ENCODE measurements at regions not wholly inside any gene's neighbourhood (a gene's known extent, or its start where the extent isn't known, plus 50 kb on each side); places are given as distances from the start of the nearest gene placed in this dataset.
"Not testable (repeated sequence)": the region's sequence is repeated elsewhere in the genome, so short reads cannot be mapped to it uniquely, and the experiment has no call there.

DNA sequence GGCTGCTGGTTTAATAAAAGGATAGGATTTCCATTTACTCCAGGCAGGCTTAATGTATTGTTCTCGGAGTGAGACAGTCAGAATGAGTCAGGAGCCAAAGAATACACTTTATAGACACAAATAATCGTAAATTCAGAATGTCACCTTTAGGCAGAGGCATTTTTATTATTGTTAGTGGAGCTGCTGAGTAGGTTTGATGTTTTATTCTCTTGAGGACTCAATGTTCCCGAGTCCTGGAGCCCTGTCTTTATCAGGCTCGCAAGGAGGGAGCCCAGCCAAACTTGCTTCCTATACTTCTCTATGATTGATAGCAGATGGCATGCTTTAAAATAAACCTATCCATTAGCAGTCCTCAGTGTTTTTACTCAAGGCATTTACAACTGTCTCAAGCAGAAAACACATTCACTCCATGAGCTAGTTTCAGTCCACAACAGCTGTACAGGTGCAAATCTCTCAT is 492.3 kb upstream of the ZEB2 start:
- no peak for DNase-seq

DNA sequence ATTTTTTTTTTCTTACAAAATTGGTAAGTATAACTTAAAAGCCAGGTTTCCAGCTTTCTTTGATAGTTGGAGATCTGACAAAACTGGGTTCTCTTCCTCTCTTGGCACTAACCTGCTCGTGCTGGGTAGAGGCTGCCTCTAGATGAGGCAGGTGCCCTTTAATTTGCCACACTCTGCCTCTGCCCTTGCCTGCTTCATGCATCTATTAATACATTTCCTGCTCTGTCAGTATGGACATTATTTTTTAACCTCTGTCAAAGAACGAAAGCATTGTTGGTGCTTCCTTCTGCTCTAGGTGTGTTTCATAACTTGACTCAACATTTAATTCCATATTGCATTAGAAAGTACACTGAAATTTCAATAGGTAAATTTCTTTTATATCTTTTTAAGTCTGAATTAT is 490.7 kb upstream of the ZEB2 start:
- DNase-seq, result no peak

- no peak for DNase-seq
Measured at GRCh38 chr2:145007960-145008263, 488.0 kb upstream of the ZEB2 start.

DNA sequence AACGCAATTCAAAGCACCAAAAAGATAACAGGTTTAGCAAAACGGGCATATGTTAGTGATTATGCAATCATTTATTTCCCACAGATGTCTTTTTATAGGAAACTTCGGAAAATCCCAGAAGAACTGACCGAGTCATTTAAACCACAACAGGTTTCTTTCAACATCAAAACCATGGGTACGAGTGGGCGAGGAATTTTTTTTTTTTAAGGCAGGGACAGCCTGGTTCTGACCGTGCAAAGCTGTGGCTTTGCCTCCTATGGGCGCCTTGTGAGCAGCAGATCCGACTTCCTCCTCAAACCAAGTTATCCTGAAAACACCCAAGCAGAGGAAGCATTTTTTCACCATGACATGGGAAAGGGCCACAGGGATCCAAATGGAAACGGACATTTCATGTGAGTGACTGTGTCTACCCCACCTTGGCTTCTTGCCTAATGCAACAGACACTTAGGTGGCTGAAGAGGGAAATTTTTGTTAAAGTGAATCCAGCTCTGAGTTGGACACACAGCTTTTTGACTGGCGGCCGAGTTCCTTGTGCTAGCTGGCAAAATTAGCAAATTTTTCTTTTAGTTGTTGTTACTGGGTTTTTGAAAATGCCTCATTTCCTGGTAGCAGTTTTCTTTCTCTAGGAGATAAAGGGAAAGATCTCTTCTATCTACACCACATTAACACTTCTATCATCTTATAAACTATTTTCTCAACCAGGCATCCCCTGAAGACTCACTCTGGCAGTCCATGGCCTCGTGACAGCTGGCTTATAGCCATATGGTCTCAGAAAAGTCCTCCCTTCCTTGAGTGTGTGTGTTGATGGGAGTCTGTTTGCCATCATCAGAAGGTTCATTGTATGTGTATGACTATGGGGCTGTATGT is 487.4 kb upstream of the ZEB2 start:
- peak; percentile 59 for DNase-seq

DNA sequence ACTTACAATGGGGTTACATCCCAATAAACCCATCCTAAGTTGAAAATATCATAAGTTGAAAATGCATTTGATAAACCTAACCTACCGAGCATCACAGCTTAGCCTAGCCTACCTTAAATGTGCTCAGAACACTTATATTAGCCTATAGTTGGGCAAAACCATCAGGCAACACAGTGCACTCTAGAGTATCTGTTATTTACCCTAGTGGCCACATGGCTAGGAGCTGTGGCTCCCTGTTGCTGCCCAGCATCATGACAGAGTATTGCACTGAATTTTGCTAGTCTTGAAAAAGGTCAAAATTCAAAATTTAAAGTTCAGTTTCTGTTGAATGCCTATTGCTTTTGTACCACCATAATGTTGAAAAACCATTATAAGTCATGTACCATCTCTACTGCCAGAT is 482.7 kb upstream of the ZEB2 start:
- no peak for DNase-seq

DNA sequence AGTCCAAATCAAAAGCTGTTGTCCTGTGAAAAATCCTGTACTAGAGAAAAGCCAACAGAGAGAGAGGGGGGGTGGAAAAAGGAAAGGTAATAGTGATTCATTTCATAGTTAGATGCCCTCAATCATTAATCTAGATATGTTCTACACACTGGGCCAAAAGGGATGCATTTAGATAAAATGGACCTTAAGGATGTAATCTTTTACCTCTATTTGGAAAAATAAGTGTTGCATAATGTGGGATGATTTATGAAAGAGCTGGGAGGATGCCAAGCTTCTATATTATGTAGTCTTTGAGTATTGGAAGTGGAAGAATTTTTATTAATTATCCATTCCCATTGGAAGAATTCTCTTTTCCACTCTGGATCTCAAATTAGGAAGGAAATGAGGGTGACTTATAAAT is 480.5 kb upstream of the ZEB2 start:
- DNase-seq, result no peak

- no peak for DNase-seq
Measured at GRCh38 chr2:144999936-145000335, 480.0 kb upstream of the ZEB2 start.

- DNase-seq, result no peak
Measured at GRCh38 chr2:144999071-144999875, 479.4 kb upstream of the ZEB2 start.

GRCh38 chr2:144998435-144998834 is 478.5 kb upstream of the ZEB2 start:
- DNase-seq, result no peak

- no peak for DNase-seq
Measured at GRCh38 chr2:144996225-144996795, 476.4 kb upstream of the ZEB2 start.

DNA sequence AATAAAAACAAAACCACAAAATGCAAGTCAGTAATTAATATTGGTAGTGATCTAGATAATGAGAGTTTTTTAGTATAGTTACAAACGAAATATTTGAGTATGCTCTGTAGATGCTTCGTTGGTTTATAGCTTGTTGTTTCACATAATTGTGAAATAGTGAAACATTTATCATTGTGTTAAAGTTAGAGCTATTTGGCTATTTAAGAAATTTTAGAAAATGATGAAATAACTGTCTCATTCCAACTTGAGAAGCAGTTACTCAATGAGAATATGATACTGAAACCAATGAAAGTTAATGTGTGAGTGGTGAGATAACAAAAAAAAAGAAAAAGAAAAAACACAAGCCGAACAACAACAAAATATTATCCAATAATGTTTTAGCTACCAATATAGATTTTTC is 475.6 kb upstream of the ZEB2 start:
- no peak for DNase-seq

DNA sequence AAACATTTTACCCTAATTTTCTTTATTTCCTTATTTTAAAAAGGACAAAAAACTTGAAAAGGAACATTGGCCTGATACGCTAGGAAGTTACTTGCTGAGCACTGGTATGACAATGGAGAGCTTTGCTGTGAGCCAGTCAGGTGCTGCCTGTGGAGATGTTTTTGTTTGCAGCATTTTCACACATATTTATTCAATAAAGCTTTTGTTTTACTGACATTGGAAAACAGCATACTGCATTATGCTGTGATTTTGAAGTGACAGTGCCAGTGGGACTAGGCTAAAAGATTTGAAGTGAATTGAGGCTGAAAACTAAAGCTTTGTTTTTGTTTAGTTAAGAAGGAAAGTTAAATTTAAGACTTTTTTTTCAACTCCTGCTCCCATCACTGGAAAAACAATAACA is 470.7 kb upstream of the ZEB2 start:
- DNase-seq, result no peak

GRCh38 chr2:144989579-144990270 is 469.8 kb upstream of the ZEB2 start:
- no peak for DNase-seq

DNA sequence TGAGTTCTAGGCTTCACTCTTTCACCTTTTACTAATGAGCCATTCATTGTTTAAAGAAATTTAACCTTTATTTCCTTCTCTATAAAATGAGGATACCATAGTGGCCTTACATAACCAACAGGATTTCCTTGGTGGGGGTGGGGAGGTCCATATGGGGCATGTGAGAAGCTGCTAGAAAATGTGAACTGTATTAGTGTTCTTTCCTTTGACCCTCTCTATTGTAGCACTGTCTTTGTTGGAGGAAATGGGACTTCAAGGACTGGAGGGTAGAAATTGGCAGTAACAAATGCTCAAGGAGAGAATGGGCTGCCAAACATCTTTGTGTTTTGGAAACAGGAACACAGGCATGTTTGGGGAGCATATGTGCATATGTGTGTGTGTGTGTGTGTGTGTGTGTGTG is 468.7 kb upstream of the ZEB2 start:
- no peak for DNase-seq

DNA sequence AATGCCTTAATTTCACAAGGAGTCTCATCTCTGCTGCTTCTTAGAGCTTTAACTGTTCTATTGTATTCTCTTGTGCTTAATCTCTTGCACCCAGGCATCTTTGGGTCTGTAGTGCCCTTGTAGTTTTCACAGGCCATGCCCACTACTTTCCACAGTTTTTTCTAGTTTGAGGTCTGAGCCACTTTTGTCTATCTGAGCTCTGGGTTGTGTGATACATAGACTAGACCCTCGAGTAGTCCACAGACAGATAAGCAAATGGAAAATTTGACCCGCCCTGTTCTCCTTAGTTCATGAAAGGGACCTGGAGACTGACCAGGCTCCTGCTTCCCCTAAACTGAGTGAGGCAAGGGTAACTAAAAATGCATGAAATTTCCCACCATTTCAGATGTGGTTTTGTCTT is 466.8 kb upstream of the ZEB2 start:
- no peak for DNase-seq

DNA sequence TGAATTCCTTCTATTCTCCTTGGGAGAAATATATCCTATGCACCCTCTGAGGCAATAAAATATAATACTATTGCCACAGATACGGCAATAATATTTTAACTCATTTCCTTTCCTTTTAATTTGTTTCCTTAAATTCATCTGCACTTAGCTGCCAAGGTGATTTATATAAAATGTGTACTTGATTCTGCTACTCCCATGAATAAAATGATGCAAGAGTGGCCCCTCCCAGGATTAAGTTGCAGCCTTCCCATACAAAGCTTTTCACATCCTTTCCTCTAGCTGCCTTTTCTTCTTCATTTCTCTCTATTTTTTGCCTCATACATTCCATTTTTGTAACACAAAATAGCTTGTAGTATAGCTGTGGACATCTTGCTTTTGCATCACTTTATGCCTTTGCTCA is 464.1 kb upstream of the ZEB2 start:
- DNase-seq, result no peak

DNA sequence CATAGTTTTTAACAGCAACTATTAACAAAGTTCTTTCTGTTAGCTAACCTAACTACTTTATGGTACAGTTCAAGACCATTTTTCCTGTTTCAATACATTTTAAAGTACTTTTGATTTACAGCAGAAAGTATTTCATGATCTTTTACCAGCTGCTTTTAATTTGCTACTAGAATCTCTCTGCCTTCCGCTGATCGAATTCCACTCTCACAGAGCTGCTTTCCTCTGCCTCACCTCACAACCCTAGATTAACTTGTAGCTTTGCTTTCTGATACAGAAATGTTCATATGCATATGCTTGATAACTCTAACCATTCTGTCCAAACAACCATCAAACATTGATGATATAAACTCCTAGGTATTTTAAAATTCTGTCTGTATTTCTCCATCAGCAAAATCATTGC is 463.2 kb upstream of the ZEB2 start:
- no peak for DNase-seq

DNA sequence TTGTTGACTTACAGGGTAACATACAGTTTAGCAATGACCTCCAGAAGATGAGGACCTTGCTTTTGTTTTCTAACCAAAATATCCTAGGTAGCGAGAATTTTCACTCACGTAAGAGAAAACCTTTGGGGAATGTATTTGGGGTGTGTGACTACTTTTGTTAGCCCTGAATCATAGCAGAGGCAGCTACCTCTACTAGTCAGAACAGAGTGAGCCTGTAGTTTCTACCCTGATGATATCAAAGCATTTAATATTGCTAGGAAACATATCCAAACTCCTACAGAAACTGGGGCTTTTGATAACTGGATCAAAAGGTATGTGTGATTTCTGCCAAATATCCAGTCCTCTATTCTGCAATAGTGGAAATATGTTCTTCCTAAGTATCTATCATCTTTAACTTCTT is 462.6 kb upstream of the ZEB2 start:
- DNase-seq, result no peak

GRCh38 chr2:144975881-144976280 is 456.0 kb upstream of the ZEB2 start:
- no peak for DNase-seq

DNA sequence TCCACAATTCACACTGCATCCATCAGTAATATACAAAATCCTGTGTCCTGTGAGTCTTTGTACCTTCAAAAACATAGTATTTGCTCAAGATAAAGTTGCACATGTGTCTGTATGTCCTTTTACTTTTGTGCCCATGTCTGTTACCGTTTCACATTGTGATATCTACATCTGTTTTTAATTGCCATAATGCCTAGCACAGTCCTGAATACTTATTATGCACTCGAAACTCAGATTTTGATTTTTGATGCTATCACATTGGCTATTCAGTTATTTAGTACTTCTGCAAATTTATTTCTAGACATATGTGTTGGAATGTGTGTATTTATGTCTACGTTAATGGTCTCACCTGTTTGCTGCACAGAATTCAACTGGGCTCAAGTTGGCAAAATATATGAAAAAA is 452.8 kb upstream of the ZEB2 start:
- DNase-seq, result no peak

- DNase-seq, result no peak
Measured at GRCh38 chr2:144971786-144972335, 451.9 kb upstream of the ZEB2 start.

DNA sequence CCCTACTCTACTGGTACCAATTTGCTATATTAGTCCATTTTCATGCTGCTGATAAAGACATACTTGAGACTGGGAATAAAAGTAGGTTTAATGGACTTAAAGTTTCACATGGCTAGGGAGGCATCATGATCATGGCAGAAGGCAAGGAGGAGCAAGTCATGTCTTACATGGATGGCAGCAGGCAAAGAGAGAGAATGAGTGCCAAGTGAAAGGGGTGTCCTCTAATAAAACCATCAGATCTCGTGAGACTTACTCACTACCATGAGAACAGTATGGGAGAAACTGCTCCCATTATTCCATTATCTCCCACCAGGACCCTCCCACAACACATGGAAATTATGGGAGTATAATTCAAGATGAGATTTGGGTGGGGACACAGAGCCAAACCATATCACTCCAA is 450.5 kb upstream of the ZEB2 start:
- DNase-seq, result not testable (repeated sequence)

DNA sequence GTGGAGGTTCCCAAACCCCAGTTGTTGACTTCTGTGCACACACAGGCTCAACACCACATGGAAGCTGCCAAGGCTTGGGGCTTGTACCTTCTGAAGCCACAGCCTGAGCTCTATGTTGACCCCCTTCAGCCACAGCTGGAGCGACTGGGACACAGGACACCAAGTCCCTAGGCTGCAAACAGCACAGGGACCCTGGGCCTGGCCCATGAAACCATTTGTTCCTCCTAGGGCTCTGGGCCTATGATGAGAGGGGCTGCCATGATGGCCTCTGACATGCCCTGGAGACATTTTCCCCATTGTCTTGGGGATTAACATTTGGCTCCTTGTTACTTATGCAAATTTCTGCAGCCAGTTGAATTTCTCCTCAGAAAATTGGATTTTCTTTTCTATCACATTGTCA is 449.6 kb upstream of the ZEB2 start:
- not testable (repeated sequence) for DNase-seq

All from GOT3 (cell line).